ENCODE measurements at regions not wholly inside any gene's neighbourhood (a gene's known extent, or its start where the extent isn't known, plus 50 kb on each side); places are given as distances from the start of the nearest gene placed in this dataset.

DNA sequence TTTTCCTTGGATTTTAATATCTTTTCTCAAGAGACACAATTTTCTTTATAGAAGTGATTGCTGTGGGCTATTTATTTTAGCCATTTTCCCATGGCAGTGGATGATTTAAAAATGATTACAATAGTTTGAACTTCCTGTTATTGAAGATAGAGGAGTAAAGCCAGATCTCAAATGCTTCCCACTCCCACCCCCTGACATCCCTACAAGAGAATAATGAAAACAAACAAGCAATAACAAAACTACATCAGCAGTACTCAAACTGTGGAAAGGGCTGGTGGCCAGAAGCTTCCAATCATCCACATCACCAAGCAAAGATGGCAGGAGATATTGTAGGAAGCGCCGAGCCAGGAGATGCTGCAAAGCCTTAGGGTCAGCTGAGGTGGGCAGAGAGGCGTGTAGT, 831.1 kb upstream of the NR2F2 start:
- DNase-seq (ENCODE audit: low spot score): no peak

DNA sequence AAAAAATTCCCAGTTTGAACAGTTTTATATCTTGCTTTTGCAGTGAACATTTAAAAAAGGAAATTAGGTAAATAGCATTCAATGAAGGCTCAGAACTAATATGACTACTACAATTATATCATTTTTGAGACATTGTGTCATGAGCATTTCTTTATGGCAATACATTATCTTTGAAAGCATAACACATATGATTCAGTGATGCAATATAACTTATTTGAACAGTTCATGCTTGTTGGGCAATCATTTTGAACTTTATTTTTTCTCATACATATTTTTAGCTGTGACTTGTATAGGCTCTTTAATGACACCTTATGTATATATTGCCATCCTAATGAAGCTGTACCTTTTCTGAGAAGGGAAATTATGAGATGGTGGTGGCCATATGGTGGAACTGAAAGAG, 828.6 kb upstream of the NR2F2 start:
- DNase-seq (ENCODE audit: low spot score): no peak

DNA sequence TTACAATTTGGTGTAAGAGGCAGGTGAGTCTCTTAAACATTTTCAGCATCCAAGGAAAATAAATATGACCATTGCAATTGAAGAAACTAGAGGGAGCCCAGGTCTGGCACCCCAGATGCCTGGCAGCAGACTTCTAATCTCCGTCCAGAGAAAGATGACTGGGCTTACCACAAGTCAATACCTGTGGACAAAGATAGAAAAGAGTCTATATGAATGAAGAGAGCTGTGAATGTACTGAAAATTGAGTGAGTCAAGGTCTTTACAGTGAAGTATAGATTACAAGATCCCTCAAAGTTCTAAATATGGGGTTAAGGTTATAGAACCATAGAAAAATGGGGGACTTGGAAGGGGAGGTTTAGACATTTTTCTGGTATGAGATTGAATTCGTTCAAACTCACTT, 827.4 kb upstream of the NR2F2 start:
- no peak for DNase-seq (ENCODE audit: low spot score)

DNA sequence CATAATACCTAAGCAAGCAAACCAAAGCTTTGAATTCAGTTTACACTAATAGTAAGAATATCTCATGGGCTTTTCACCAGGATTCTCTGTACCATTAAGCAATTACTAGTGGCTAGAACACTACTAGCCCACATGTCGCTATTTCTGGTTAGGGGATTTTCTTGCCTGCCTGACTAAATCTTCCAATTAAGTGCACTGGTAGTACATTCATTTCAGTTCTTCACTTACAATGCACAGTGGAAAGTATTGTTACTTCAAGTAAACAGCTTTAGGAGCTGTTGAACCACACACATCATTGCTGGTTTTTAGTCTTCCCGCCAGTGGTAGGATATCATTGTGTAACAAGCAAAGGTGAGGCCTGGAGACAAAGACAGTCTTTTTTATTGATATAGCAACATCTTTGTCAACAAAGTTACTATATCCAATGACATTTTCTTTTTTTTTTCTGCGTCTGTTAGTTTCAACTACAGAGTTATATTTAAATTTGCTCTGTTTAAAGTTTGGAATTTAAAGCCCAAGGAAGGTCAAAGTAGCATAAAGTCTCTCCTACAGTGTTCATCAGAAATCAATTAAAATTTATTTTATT, 826.8 kb upstream of the NR2F2 start:
- DNase-seq (ENCODE audit: low spot score): no peak

DNA sequence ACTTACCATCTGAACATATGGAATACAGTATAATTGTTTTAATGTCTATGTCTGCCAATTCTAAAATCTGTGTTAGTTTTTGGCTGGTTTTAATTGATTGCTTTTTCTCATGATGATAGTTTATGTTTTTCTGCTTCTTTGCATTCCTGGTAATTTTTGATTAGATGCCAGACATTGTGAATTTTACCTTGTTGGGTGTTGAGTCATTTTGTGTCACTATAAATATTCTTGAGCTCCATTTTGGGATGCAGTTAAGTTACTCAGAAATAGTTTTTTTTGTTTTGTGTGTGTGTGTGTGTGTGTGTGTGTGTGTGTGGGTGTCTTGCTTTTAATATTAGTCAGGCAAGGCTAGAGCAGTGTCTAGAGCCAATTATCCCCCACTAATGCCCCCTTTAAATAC, 818.8 kb upstream of the NR2F2 start:
- DNase-seq (ENCODE audit: low spot score): no peak

DNA sequence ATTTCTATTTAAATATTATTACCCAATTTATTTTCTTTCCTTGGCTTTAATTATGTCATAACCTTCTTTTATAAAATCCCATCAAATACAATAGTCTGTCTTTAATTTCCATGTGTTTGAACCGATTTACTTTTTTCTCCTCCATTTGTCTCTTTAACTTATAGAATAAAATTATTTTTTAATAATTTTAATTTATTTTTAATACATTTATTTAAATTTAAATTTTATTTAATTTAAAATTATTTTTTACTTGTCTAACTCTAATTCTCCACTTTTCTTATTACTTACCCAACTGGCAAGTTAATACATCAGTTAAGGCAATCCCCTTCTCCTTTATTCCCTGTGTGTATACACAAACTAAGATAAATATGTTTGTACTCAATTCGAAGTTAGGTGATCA, 817.6 kb upstream of the NR2F2 start:
- no peak for DNase-seq (ENCODE audit: low spot score)

DNA sequence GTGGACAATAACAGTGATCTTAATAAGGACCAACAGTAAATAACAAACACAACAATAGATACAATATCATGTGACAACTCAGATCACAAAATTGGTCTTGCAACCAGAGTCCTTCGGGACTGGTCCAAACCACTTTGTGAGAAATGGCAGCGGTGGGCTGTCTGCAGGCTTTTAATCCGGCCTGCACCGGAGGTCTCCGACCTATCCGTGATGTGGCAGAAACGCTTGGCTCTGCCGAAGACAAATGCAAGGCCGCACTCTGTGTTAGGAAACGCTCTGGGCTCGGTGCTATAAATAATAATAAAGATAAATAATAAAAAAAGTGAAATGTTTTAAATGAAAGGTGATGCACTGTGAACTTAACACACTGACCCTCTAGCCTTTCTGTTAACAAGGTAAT, 810.6 kb upstream of the NR2F2 start:
- no peak for DNase-seq (ENCODE audit: low spot score)

DNA sequence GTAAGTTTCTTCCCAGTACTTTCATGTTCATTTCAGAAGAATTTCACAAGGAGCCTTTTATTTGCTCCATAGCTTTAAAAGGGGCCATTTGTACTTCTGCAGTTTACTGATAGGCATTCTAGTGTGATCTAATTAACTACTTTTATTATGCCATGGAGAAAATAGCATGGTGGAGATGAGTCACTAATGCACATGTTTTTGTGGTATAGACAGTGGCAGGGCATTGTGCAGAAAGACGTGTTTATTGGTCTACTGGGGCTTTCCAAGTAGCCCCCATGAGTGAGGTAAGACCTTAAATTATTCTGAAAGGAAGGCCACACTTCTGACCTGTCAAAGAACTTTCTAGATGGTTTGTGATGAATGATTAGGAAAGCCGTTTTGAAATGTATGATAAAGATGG, 810.0 kb upstream of the NR2F2 start:
- DNase-seq (ENCODE audit: low spot score): no peak

DNA sequence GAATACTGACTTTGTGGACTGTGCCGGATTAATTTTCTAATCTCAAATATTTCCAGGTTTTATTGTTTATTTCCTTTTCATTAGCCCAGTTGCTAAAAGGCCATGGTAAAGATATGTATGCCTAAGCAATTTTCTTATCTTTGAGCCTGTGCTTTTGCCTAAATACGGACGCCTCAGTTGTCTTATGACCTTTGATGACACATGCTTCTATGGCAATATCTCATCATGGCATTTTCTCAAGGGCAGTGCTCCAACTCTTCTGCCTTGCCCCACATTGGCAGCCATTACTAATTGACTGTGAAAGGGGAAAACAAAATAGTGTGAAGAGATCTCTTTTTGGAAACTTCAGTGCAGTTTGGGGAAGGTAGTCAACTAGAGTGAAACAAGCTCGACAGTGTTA, 809.6 kb upstream of the NR2F2 start:
- DNase-seq (ENCODE audit: low spot score): no peak

DNA sequence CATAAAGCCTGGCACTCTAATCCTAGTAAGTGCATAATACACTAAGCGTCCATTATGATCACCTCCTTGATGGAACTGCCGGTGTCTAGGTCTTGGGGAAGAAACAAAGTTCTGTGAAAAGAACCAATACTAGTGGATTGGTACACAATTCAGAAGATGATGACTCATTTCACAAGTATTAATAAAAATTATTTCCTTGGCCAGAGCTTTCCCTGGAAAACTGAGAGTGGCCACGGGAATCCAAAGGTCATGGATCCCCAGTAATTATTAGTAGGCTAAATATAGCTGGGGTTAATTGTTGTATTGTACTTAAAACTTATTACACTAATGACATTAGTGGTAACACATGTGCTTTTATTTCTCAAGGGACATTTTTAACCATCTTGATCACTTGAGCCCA, 808.0 kb upstream of the NR2F2 start:
- DNase-seq (ENCODE audit: low spot score): no peak

DNA sequence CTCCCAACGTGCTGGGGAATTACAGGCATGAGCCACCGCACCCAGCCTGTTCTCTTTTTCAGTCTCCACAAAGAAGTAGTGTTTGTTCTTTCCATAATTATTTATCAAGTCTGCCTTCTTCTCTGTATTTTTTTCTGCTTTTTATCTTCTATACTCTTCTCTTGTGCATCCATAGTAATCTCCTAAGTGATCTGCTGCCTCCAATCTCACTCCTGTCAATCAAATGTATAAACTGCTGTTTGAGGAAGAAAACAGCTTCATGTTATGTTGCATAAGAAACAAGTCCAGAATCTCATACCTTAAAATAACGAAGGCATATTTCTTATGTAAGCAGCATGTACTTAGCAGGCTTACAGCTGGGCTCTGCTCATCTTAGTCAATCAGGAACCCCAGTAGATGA, 801.6 kb upstream of the NR2F2 start:
- no peak for DNase-seq (ENCODE audit: low spot score)

DNA sequence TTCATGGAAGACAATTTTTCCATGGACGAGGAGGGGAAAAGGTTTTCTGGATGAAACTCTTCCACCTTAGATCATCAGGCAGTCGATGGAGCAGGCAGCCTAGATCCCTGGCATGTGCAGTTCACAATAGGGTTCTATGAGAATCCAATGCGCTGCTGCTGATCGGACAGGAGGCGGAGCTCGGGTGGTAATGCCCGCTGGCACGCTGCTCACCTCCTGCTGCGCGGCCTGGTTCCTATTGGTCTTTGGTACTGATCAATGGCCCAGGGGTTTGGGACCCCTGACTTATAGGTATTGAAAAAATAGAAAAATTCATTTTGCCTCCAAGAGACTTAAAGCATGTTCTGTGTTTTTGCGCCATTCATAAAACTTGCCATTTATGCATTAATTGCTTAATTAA, 793.9 kb upstream of the NR2F2 start:
- no peak for DNase-seq (ENCODE audit: low spot score)

DNA sequence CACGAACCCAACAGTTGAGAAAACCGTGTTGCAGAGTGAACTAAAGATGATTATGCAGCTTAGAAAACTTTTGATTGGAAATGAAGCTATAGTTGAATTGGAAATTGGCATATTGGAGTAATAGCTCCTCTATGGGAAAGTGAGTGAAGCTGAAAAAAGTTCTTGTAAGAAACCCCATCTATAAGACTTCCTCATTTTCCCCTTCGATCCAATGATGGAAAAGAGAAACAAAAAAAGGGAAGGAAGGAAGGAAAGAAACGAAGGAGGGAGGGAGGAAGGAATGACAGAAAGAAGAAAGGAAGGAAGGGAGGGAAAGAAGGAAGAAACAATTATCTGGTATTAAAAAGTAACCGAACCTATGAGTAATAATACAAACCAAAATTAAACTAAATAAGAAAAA, 791.8 kb upstream of the NR2F2 start:
- no peak for DNase-seq (ENCODE audit: low spot score)

DNA sequence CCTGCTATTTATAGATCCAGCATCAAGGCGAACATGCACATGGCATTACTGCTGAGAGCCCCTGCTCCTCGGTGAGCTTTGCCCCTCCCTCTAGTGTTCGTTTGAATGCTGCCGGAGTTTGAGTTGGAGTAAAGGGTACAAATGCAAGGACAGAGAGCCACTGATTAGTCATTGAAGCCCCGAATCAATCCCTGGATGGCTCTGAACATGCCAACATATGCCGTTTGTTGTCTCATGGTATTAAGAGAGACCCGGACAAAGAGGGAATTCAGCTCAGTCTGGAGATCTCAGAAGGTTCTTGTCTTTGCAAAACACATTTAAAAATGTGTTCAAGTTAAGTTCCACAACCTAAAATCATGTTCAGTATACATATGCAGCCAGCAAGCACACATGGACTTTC, 789.2 kb upstream of the NR2F2 start:
- no peak for DNase-seq (ENCODE audit: low spot score)

DNA sequence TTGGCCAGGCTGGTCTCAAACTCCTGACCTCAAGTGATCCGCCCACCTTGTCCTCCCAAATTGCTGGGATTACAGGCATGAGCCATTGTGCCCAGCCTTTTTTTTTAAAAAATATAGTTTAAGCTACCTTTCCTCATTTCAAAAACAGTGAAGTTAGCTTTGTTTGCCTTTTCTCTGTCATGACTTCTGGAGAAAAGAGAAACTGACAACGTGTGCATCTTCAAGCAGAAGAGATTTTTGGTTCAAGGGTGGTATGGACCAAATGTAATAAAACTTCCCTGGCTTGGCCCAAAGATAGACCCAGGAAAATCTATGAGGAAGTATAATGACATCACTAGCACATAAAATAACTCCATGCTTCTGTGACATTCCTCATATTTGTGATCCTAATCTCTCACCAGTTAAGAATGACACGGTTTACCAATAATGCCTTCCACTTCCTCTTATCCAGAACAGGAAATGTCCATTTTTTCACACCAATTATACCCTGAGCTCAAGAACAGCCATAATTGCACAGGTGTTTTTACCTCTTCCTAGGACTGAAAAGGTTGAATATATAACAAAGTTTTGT, 781.2 kb upstream of the NR2F2 start:
- DNase-seq (ENCODE audit: low spot score): no peak

DNA sequence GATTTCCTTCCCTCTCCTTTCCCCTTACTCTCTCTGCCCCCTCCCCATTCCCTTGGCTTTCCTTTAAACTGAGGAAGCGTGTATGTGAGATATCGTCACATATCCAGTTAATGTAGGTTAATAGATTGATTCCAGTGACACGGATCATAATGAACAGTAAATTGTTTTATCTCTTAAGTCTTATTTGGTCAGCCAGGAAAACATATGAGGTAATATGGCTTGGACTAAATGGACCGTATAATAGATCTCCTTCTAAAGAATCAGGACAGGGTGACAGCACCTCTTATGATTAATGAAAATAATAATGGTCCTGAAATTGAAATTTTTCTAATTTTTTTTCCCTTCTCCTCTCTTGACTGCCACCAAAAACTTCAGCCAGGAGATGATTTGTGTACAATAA, 779.8 kb upstream of the NR2F2 start:
- DNase-seq (ENCODE audit: low spot score): no peak

DNA sequence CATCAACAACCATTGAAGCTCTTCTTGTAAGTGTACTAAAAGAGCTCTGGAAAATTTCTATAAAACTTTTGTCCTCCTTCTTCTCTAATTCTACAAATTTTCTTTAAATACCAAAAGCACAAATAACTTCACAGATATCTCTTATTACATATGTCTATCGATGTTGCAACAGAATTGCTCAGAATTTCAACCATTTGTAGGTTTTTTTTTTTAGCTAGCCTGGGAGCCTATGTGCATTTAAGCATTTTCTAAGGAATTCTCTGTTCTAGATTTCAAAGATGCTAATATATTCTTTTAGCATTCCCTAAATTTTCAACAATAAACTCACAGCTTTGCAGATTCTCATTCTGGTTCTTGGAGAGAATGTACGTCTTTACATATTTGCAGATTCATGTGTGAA, 774.3 kb upstream of the NR2F2 start:
- no peak for DNase-seq (ENCODE audit: low spot score)

DNA sequence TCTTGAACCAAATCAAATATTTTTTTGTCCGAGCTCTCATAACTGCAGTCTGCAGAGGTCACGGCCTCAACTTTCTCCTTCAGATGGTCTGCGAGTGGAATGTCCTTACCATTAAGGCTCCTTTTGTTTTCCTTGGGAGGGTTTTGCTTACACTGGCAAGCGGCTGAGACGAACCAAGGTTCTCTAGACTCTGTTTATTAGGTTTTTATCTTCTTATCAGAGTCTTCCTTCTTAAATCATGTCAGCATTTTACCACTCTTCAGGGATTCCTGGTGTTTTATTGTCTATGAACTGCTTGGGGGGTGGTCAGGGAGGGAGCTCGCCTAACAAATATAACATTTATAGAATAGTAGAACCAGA, 773.7 kb upstream of the NR2F2 start:
- DNase-seq (ENCODE audit: low spot score): no peak

DNA sequence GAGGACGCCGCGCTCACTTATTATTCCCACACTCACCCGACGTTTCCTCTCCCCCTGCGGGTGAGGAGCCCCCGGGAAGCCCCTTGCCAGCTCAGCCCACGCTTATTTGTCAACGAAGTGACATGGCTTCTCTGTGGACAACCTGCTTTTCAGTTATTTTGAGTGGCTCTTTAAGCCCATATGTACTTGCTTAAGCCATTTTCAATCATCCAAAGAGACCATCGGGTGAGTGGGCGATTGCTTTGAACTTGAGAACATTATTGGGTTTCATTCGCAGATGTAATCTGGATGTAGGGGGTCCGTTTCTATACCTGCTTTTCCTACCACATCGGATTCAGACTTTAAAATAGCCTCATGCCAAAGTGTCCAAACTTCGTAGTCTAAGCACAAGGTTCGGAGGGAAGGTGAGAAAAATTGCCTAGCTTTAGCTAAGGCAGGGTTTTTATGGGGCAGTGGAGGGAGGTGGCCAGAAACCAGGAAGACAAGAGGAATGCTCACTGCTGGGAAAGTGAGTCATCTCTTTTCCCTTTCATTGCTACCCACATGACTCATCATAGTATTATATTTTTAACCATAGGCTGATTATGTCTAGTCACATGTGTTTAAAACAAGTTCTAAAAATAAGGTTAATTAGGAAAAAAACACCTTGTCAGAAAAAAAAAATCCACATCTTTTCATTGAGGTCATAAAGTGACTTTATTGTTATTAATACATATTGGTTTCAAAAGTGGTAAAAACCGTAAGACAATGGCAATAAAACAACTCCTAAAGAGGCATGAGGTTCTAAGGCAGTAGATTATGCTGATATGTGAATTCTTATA, 773.1 kb upstream of the NR2F2 start:
- DNase-seq (ENCODE audit: low spot score): no peak

DNA sequence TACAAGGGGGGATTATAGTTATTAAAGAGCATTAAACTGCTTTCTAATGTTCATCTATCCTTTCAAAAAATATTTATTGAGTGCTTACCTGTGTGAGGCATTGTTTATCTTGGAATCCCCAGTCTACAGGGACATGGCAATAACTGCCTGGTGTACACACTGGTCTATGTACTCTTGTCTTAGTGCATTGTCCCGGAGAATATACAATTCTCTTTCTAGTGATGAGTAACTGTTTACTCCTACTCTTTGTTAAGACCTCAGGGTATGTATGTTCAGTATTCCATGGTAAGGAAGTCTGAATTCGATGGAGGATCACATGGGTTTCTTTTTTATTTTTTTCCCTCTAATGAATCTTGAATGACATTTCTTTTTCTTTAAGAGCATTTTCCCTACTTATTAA, 772.4 kb upstream of the NR2F2 start:
- DNase-seq (ENCODE audit: low spot score): no peak

DNA sequence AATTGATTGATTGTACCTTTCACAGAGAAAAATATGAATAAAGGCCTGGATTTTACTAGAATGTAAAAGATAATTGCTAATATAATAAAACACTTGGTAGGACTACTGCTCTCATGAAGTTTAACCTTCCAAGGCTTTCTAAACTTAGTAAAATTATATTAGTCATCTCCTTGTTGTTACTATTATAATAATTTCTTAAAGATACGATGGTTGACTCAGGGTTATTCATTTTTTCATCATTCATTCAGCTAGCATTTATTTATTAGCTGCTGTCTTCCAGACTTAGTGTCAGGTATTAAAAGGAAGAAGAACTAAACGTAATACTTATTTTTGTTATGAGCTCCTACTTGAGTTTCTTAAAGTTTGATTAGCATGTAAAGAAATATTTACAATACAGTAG, 771.6 kb upstream of the NR2F2 start:
- no peak for DNase-seq (ENCODE audit: low spot score)

DNA sequence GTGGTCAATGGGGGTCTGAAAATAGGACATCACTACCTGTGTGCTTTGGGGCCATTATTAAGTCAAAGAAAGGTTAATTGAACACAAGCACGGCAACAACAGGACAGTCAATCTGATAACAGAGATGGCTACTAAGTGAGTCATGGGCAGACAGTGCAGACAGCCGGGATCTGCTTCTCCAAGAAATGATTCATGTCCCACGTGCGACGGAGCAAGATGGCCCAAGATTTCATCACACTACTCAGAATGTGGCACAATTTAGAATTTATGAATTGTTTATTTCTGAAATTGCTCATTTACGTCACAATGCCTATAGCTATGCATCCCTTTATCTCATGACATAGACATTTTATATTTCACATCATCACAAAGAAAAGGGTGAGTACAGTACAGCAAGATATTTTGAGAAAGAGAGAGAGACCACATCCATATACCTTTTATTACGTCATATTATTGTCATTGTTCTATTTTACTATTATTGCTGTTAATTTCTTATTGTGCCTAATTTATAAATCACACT, 770.6 kb upstream of the NR2F2 start:
- no peak for DNase-seq (ENCODE audit: low spot score)

DNA sequence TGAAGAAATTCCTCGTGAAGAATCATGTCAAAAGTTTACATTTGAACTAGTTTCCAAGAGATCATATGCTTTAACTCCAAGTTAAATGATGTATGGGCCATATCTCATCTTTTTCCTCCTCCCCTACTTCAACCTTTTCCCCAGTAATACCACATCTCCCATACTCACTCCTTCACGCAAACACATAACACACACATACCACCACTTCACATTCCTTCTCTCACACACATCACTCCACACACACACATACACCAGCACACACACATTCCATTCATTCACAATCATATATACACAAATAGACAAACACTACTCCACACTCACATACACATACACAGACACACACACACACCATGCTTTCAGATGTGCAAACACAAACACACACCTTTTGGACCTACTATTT, 769.0 kb upstream of the NR2F2 start:
- no peak for DNase-seq (ENCODE audit: low spot score)

DNA sequence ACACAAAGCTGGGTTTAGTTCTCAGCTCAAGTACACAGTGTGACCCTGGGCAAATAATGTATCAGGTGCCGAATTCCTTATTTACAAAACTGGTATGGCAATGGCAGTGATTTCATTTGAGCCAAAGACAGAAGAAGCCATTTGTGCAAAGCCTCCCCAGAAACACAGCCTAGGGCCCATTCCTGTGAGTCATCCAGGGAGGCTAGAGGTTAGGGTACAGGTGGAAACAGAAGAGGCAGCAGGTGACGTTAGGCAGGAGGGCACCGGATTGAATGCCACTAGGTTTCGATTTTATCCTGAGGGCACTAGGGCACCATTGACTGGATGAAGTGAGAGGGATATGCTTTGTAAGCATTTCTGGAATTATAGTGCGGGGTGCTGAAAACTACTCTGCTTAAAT, 766.9 kb upstream of the NR2F2 start:
- no peak for DNase-seq (ENCODE audit: low spot score)
